Muscle layer of duodenum (tissue), 2 donors: ENCODE measurements at regions not wholly inside any gene's neighbourhood (a gene's known extent, or its start where the extent isn't known, plus 50 kb on each side); places are given as distances from the start of the nearest gene placed in this dataset.

Source experiments
- H3K27ac ChIP-seq: one replicate; pipeline ENCODE4 v1.7.0; 2013; ENCODE audit warnings: mild to moderate bottlenecking, low read length
- H3K27me3 ChIP-seq: one replicate; pipeline ENCODE4 v1.7.0; 2013; ENCODE audit warnings: low read depth, mild to moderate bottlenecking, control low read depth, low read length
- H3K36me3 ChIP-seq, 2 donors: one replicate each; pipeline ENCODE4 v1.7.0; 2013; ENCODE audit warnings: low read length in 2 of 2, control low read depth in 1 of 2, mild to moderate bottlenecking in 1 of 2; ENCODE audit not compliant: insufficient read depth in 2 of 2, control insufficient read depth in 1 of 2
- H3K4me1 ChIP-seq, 2 donors: one replicate each; pipeline ENCODE4 v1.7.0; 2013; ENCODE audit warnings: low read length in 2 of 2, mild to moderate bottlenecking in 2 of 2, control low read depth in 1 of 2, moderate library complexity in 1 of 2; ENCODE audit not compliant: insufficient read depth in 2 of 2, control insufficient read depth in 1 of 2
- H3K4me3 ChIP-seq, 2 donors: one replicate each; pipeline ENCODE4 v1.7.0; 2013; ENCODE audit warnings: low read length in 2 of 2, low read depth in 1 of 2, mild to moderate bottlenecking in 1 of 2
- H3K9me3 ChIP-seq, 2 donors: one replicate each; pipeline ENCODE4 v1.7.0; 2013; ENCODE audit warnings: low read length in 2 of 2, control low read depth in 1 of 2, mild to moderate bottlenecking in 1 of 2; ENCODE audit not compliant: control insufficient read depth in 1 of 2
- donor health status: healthy.

- peaks cover 0 to 7% of the 10 kb centered on the region in 2 donors for H3K4me1 ChIP-seq
- H3K27ac ChIP-seq = no peak overlapping the region
- H3K9me3 ChIP-seq = no peaks in the 10 kb centered on the region
- H3K36me3 ChIP-seq = no peaks in the 10 kb centered on the region
- no peak overlapping the region for H3K4me3 ChIP-seq
- peaks cover 4% of the 10 kb centered on the region for H3K27me3 ChIP-seq
Observed at GRCh38 chr1:114203595-114204128, 50.0 kb upstream of the SYT6 start.
